ENCODE measurements at regions not wholly inside any gene's neighbourhood (a gene's known extent, or its start where the extent isn't known, plus 50 kb on each side); places are given as distances from the start of the nearest gene placed in this dataset.
"Not testable (repeated sequence)": the region's sequence is repeated elsewhere in the genome, so short reads cannot be mapped to it uniquely, and the experiment has no call there.

GRCh38 chr10:8159341-8160165 lies 105.1 kb downstream of the GATA3 start:
- BruUV-seq (replicated peaks): no TSS peak
- DNase-seq: no peak
- Mint-ChIP-seq H3K4me3 (ENCODE audit: unreplicated experiment) (no peak overlapping the region), H3K4me1 (ENCODE audit: low read depth, unreplicated experiment) (peaks cover 13% of the 10 kb centered on the region), H3K27me3 (ENCODE audit: insufficient read depth, unreplicated experiment) (peaks cover 3% of the 10 kb centered on the region), H3K9me3 (ENCODE audit: unreplicated experiment) (no peaks in the 10 kb centered on the region), H3K27ac (ENCODE audit: unreplicated experiment) (no peak overlapping the region), H3K36me3 (ENCODE audit: insufficient read depth, unreplicated experiment) (no peaks in the 10 kb centered on the region)
- ChIA-PET CTCF (no interaction called here), POLR2A (no interaction called here)
- H3K36me3 ChIP-seq (ENCODE audit: control insufficient read depth, insufficient read depth, low read length): no peaks in the 10 kb centered on the region
- no peaks in the 10 kb centered on the region for H3K9me3 ChIP-seq
- intact Hi-C loops (cut with micrococcal nuclease; ENCODE audit: unreplicated experiment): no loop called here
- no peak for TF ChIP-seq CTCF (IDR thresholded peaks at IDR 0.05; ENCODE audit: insufficient read depth in 1 of 2, low read depth in 1 of 2, low read length in 1 of 2, severe bottlenecking in 1 of 2, unreplicated experiment in 1 of 2)
- no peak overlapping the region for H3K4me3 ChIP-seq (ENCODE audit: low read depth, low read length)
- no peaks in the 10 kb centered on the region for H3K4me1 ChIP-seq
- no peaks in the 10 kb centered on the region for H3K27me3 ChIP-seq (replicated peaks; ENCODE audit: control insufficient read depth, insufficient read depth, low read length)

GRCh38 chr10:8163824-8164223 lies 109.3 kb downstream of the GATA3 start:
- POLR2A ChIA-PET: no interaction called here
- no peaks in the 10 kb centered on the region for H3K27me3 ChIP-seq (replicated peaks; ENCODE audit: control insufficient read depth, insufficient read depth, low read length)
- H3K9me3 ChIP-seq: peaks cover 7% of the 10 kb centered on the region
- TF ChIP-seq CTCF (IDR thresholded peaks at IDR 0.05; ENCODE audit: insufficient read depth in 1 of 2, low read depth in 1 of 2, low read length in 1 of 2, severe bottlenecking in 1 of 2, unreplicated experiment in 1 of 2): no peak
- no TSS peak for BruUV-seq (replicated peaks)
- Mint-ChIP-seq H3K4me3 (ENCODE audit: unreplicated experiment) (no peak overlapping the region), H3K9me3 (ENCODE audit: unreplicated experiment) (peaks cover 30% of the 10 kb centered on the region), H3K27ac (ENCODE audit: unreplicated experiment) (no peak overlapping the region), H3K36me3 (ENCODE audit: insufficient read depth, unreplicated experiment) (no peaks in the 10 kb centered on the region), H3K27me3 (ENCODE audit: insufficient read depth, unreplicated experiment) (no peaks in the 10 kb centered on the region), H3K4me1 (ENCODE audit: low read depth, unreplicated experiment) (peaks cover 13% of the 10 kb centered on the region)
- H3K4me3 ChIP-seq (ENCODE audit: low read depth, low read length): no peak overlapping the region
- CTCF ChIA-PET: no interaction called here
- H3K4me1 ChIP-seq: no peaks in the 10 kb centered on the region
- intact Hi-C loops (cut with micrococcal nuclease; ENCODE audit: unreplicated experiment): no loop called here
- DNase-seq: peak in 1 of 2 experiments; percentile 12
- H3K36me3 ChIP-seq (ENCODE audit: control insufficient read depth, insufficient read depth, low read length): no peaks in the 10 kb centered on the region

GRCh38 chr10:8164640-8165039 lies 110.2 kb downstream of the GATA3 start:
- peaks cover 15% of the 10 kb centered on the region for H3K9me3 ChIP-seq
- H3K4me1 ChIP-seq; H3K4me3 ChIP-seq (ENCODE audit: low read depth, low read length); POLR2A ChIA-PET; H3K4me1 Mint-ChIP-seq (ENCODE audit: low read depth, unreplicated experiment); BruUV-seq (replicated peaks); intact Hi-C loops (cut with micrococcal nuclease; ENCODE audit: unreplicated experiment); H3K36me3 Mint-ChIP-seq (ENCODE audit: insufficient read depth, unreplicated experiment); H3K27ac Mint-ChIP-seq (ENCODE audit: unreplicated experiment); DNase-seq; H3K36me3 ChIP-seq (ENCODE audit: control insufficient read depth, insufficient read depth, low read length); H3K4me3 Mint-ChIP-seq (ENCODE audit: unreplicated experiment); H3K27me3 Mint-ChIP-seq (ENCODE audit: insufficient read depth, unreplicated experiment); CTCF ChIA-PET; H3K27me3 ChIP-seq (replicated peaks; ENCODE audit: control insufficient read depth, insufficient read depth, low read length): not testable (repeated sequence)
- peaks cover 38% of the 10 kb centered on the region for H3K9me3 Mint-ChIP-seq (ENCODE audit: unreplicated experiment)
